ENCODE measurements at regions not wholly inside any gene's neighbourhood (a gene's known extent, or its start where the extent isn't known, plus 50 kb on each side); places are given as distances from the start of the nearest gene placed in this dataset.

DNA sequence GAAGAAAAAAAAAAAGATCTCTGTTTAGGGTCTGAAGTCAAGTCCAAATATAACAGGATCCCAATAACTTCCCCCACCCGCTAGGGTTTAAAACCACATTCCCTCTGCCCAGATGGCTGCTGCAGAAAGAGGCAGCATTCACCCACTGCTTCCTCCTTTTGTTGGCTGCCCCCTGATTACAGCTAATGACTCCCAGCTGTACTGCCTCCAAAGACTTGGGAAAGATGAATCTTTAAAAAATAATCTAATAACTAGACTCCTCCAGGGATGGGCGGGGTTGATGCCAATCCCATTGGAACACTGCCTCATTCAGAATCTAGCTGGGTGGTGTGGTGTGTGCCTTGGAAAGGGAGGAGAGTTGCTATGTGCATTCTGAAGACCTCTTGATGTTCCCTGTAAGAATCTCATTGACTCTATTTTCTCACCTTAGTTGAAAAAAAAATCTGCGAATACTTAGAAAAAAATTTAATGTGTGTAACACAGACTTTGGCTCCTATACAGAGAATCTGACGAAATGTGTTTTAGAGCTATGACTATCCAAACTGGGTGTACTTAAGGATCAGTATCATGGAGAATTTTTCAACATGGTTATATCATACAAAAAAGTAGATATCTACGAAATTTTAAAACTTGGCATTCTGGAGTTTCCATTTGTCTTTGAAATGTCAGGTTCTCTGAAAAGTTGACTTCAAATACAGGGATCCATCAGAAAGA, 174.0 kb downstream of the RNF144B start:
- CTCF ChIA-PET: interaction anchor here (0.5 kb wide), 1 partner anchor 444 kb away, joined by 3 read pairs; no protein-coding TSS in a partner anchor
- Histone ChIP-seq H2AFZ (ENCODE audit: control insufficient read depth, low read depth, low read length) (no peak overlapping the region), H3K4me2 (ENCODE audit: control insufficient read depth, insufficient read depth) (no peak overlapping the region), H3K36me3 (ENCODE audit: control insufficient read depth in 2 of 2, insufficient read depth in 2 of 2, low read length in 1 of 2) (no peaks in the 10 kb centered on the region), H3K79me2 (ENCODE audit: control insufficient read depth, insufficient read depth, low read length) (no peaks in the 10 kb centered on the region), H4K20me1 (ENCODE audit: control insufficient read depth, insufficient read depth) (no peaks in the 10 kb centered on the region), H3K9ac (ENCODE audit: control insufficient read depth, insufficient read depth, low read length) (no peak overlapping the region), H3K27me3 (replicated peaks in 1 of 2; ENCODE audit: control insufficient read depth in 2 of 2, insufficient read depth in 2 of 2, low read length in 1 of 2) (no peaks in the 10 kb centered on the region), H3K4me3 (no peak overlapping the region), H3K4me1 (ENCODE audit: control insufficient read depth, insufficient read depth, low read length) (no peaks in the 10 kb centered on the region), H3K9me3 (replicated peaks; ENCODE audit: control insufficient read depth, insufficient read depth, low read length) (no peaks in the 10 kb centered on the region), H3K27ac (ENCODE audit: control insufficient read depth, insufficient read depth) (no peak overlapping the region)
- intact Hi-C loops (cut with micrococcal nuclease; ENCODE audit: unreplicated experiment) (no loop called here), in situ Hi-C loops (cut with MboI) (no loop called here)
- POLR2A ChIA-PET: no interaction called here
- no peak for DNase-seq (ENCODE audit: low read depth, low spot score)
- TF ChIP-seq KAT2A (conservative IDR thresholded peaks at IDR 0.05; ENCODE audit: control insufficient read depth, low read depth, low read length) (no peak), CREM (IDR thresholded peaks at IDR 0.05; ENCODE audit: low read depth) (no peak), ZBED1 (IDR thresholded peaks at IDR 0.05; ENCODE audit: borderline replicate concordance) (no peak), PBX3 (IDR thresholded peaks at IDR 0.05; ENCODE audit: insufficient replicate concordance, low read depth, low read length) (no peak), POU2F2 (IDR thresholded peaks at IDR 0.05; ENCODE audit: borderline replicate concordance, low read depth, low read length) (no peak), YY1 (IDR thresholded peaks at IDR 0.05; ENCODE audit: low read depth, low read length) (no peak), YBX1 (IDR thresholded peaks at IDR 0.05) (no peak), TARDBP (IDR thresholded peaks at IDR 0.05; ENCODE audit: borderline replicate concordance) (no peak), CHD4 (IDR thresholded peaks at IDR 0.05) (no peak), RBBP5 (conservative IDR thresholded peaks at IDR 0.05) (no peak), SIN3A (IDR thresholded peaks at IDR 0.05; ENCODE audit: low read depth, low read length) (no peak), MLLT1 (IDR thresholded peaks at IDR 0.05) (no peak), RAD21 (IDR thresholded peaks at IDR 0.05; ENCODE audit: insufficient read depth, low read depth, low read length) (no peak)
- TF ChIP-seq, protein P1, sequence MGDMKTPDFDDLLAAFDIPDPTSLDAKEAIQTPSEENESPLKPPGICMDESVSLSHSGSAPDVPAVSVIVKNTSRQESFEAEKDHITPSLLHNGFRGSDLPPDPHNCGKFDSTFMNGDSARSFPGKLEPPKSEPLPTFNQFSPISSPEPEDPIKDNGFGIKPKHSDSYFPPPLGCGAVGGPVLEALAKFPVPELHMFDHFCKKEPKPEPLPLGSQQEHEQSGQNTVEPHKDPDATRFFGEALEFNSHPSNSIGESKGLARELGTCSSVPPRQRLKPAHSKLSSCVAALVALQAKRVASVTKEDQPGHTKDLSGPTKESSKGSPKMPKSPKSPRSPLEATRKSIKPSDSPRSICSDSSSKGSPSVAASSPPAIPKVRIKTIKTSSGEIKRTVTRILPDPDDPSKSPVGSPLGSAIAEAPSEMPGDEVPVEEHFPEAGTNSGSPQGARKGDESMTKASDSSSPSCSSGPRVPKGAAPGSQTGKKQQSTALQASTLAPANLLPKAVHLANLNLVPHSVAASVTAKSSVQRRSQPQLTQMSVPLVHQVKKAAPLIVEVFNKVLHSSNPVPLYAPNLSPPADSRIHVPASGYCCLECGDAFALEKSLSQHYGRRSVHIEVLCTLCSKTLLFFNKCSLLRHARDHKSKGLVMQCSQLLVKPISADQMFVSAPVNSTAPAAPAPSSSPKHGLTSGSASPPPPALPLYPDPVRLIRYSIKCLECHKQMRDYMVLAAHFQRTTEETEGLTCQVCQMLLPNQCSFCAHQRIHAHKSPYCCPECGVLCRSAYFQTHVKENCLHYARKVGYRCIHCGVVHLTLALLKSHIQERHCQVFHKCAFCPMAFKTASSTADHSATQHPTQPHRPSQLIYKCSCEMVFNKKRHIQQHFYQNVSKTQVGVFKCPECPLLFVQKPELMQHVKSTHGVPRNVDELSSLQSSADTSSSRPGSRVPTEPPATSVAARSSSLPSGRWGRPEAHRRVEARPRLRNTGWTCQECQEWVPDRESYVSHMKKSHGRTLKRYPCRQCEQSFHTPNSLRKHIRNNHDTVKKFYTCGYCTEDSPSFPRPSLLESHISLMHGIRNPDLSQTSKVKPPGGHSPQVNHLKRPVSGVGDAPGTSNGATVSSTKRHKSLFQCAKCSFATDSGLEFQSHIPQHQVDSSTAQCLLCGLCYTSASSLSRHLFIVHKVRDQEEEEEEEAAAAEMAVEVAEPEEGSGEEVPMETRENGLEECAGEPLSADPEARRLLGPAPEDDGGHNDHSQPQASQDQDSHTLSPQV (IDR thresholded peaks at IDR 0.05): no peak
- TF ChIP-seq, protein P2, sequence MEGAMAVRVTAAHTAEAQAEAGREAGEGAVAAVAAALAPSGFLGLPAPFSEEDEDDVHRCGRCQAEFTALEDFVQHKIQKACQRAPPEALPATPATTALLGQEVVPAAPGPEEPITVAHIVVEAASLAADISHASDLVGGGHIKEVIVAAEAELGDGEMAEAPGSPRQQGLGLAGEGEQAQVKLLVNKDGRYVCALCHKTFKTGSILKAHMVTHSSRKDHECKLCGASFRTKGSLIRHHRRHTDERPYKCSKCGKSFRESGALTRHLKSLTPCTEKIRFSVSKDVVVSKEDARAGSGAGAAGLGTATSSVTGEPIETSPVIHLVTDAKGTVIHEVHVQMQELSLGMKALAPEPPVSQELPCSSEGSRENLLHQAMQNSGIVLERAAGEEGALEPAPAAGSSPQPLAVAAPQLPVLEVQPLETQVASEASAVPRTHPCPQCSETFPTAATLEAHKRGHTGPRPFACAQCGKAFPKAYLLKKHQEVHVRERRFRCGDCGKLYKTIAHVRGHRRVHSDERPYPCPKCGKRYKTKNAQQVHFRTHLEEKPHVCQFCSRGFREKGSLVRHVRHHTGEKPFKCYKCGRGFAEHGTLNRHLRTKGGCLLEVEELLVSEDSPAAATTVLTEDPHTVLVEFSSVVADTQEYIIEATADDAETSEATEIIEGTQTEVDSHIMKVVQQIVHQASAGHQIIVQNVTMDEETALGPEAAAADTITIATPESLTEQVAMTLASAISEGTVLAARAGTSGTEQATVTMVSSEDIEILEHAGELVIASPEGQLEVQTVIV (IDR thresholded peaks at IDR 0.05; ENCODE audit: borderline replicate concordance, partially characterized antibody): no peak
- RAD21 ChIA-PET (ENCODE audit: unreplicated experiment): no interaction called here
- SMC1A ChIA-PET (ENCODE audit: uncharacterized antibody, unreplicated experiment): interaction anchor here (2.0 kb wide), 1 partner anchor 14 kb away, joined by 5 read pairs; no protein-coding TSS in a partner anchor
- FAIRE-seq: no peak
- no peak for ATAC-seq
- BruUV-seq (replicated peaks): no TSS peak
- 9% methylated on average over 5 of the region's 5 CpGs for WGBS (ENCODE audit: insufficient coverage, insufficient replicate concordance, low lambda C conversion rate, missing lambda C conversion rate)

All from GM12878 (cell line).